AG04450 (cell line): ENCODE measurements at regions not wholly inside any gene's neighbourhood (a gene's known extent, or its start where the extent isn't known, plus 50 kb on each side); places are given as distances from the start of the nearest gene placed in this dataset.

Experiments
- CTCF ChIA-PET: fragments of 300-600, 350-600 bp; formaldehyde crosslinking; extraction: SDS; loops from one replicate; lab custom pipeline; 2022; ENCODE audit warnings: antibody characterized with exemption, inconsistent platforms; lab: Charles Lee
- POLR2A ChIA-PET: fragments of 350-600 bp; formaldehyde crosslinking; extraction: SDS; loops from one replicate; lab custom pipeline; 2021; ENCODE audit warnings: antibody characterized with exemption, inconsistent platforms; lab: Yijun Ruan, JAX
- DNase-seq: peaks from one replicate; pipeline ENCODE4 v3.0.0-alpha.2; 2011; ENCODE audit warnings: low read depth, low spot score
- H3K27ac ChIP-seq: one replicate; pipeline ENCODE4 v1.5.1; 2012; ENCODE audit warnings: low read depth, low read length, control low read depth
- H3K27me3 ChIP-seq: one replicate; pipeline ENCODE4 v1.6.0; 2012; ENCODE audit warnings: low read length; ENCODE audit not compliant: control insufficient read depth, insufficient read depth
- H3K4me3 ChIP-seq: 2 replicates; pipeline ENCODE4 v1.5.1; 2011; ENCODE audit warnings: mild to moderate bottlenecking, low read depth, low read length, control low read depth
- H3K9me3 ChIP-seq: 2 replicates; pipeline ENCODE4 v1.5.1; 2012; ENCODE audit warnings: low read length; ENCODE audit not compliant: control insufficient read depth, insufficient read depth
- TF ChIP-seq, protein P1 (sequence below): IDR thresholded peaks from 2 replicates; pipeline ENCODE4 v1.5.1; 2011; ENCODE audit warnings: low read depth, low read length, control low read depth, inconsistent platforms

GRCh38 chr6:14913931-14914330 lies 331.9 kb upstream of the JARID2 start:
- TF ChIP-seq, protein P1, sequence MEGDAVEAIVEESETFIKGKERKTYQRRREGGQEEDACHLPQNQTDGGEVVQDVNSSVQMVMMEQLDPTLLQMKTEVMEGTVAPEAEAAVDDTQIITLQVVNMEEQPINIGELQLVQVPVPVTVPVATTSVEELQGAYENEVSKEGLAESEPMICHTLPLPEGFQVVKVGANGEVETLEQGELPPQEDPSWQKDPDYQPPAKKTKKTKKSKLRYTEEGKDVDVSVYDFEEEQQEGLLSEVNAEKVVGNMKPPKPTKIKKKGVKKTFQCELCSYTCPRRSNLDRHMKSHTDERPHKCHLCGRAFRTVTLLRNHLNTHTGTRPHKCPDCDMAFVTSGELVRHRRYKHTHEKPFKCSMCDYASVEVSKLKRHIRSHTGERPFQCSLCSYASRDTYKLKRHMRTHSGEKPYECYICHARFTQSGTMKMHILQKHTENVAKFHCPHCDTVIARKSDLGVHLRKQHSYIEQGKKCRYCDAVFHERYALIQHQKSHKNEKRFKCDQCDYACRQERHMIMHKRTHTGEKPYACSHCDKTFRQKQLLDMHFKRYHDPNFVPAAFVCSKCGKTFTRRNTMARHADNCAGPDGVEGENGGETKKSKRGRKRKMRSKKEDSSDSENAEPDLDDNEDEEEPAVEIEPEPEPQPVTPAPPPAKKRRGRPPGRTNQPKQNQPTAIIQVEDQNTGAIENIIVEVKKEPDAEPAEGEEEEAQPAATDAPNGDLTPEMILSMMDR: no peak
- no peak for DNase-seq
- Histone ChIP-seq H3K27ac (no peak overlapping the region), H3K4me3 (no peak overlapping the region), H3K9me3 (no peaks in the 10 kb centered on the region; the same call in 1 of the 2 replicates), H3K27me3 (no peaks in the 10 kb centered on the region)
- ChIA-PET POLR2A (no interaction called here), CTCF (no interaction called here)

DNA sequence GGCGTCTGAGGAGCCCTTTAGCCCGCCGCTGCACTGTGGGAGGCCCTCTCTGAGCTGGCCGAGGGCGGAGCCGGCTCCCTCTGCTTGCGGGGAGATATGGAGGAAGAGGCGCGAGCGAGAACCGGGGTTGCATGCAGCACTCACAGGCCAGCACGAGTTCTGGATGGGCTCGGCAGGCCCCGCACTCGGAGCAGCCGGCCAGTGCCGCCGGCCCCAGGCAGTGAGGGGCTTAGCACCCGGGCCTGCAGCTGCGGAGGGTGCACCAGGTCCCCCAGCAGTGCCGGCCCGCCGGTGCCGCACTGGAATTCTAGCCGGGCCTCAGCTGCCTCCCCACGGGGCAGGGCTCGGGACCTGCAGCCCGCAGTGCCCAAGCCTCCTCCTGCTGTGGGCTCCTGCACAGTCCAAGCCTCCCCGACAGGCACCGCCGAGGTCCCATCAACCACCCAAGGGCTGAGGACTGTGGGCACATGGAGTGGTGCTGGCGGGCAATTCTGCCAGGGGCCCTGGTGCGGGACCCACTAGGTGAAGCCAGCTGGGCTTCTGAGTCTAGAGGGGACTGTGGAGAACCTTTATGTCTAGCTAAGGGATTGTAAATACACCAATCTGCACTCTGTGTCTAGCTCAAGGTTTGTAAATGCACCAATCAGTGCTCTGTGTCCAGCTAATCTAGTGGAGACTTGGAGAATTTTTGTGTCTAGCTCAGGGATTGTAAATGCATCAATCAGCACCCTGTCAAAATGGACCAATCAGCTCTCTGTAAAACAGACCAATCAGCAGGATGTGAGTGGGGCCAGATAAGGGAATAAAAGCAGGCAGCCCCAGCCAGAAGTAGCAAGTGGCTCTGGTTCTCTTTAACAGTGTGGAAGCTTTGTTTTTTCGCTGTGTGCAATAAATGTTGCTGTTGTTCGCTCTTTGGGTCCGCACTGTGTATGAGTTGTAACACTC lies 329.7 kb upstream of the JARID2 start:
- POLR2A ChIA-PET: interaction anchor here (0.6 kb wide), 1 partner anchor 73 kb away, joined by 3 read pairs; no protein-coding TSS in a partner anchor
- no peak for DNase-seq
- Histone ChIP-seq H3K9me3 (no peaks in the 10 kb centered on the region; the same call in 1 of the 2 replicates), H3K27me3 (no peaks in the 10 kb centered on the region), H3K4me3 (no peak overlapping the region), H3K27ac (no peak overlapping the region)
- TF ChIP-seq, protein P1: no peak
- CTCF ChIA-PET: interaction anchor here (1.1 kb wide), 1 partner anchor 36 kb away, joined by 4 read pairs; no protein-coding TSS in a partner anchor

GRCh38 chr6:14917109-14917910 lies 328.6 kb upstream of the JARID2 start:
- Histone ChIP-seq H3K27ac (no peak overlapping the region), H3K4me3 (no peak overlapping the region), H3K9me3 (no peaks in the 10 kb centered on the region; the same call in 1 of the 2 replicates), H3K27me3 (no peaks in the 10 kb centered on the region)
- CTCF ChIA-PET: interaction anchor here (1.1 kb wide), 1 partner anchor 35 kb away, joined by 4 read pairs; no protein-coding TSS in a partner anchor
- peak; percentile 11 for DNase-seq
- TF ChIP-seq, protein P1: no peak
- POLR2A ChIA-PET: no interaction called here

GRCh38 chr6:14918200-14918907 lies 327.5 kb upstream of the JARID2 start:
- ChIA-PET POLR2A (no interaction called here), CTCF (no interaction called here)

More at GRCh38 chr6:14918200-14918907, 327.5 kb upstream of the JARID2 start:
- Histone ChIP-seq H3K27ac (no peak overlapping the region), H3K9me3 (no peaks in the 10 kb centered on the region; the same call in 1 of the 2 replicates), H3K4me3 (no peak overlapping the region), H3K27me3 (no peaks in the 10 kb centered on the region)
- no peak for DNase-seq
- TF ChIP-seq, protein P1: no peak
